ENCODE measurements at regions not wholly inside any gene's neighbourhood (a gene's known extent, or its start where the extent isn't known, plus 50 kb on each side); places are given as distances from the start of the nearest gene placed in this dataset.
"Not testable (repeated sequence)": the region's sequence is repeated elsewhere in the genome, so short reads cannot be mapped to it uniquely, and the experiment has no call there.

GRCh38 chr4:31803526-31804195 is 1083.5 kb downstream of the PCDH7 start:
- H3K4me3 ChIP-seq (ENCODE audit: low read length) = no peak overlapping the region
- DNase-seq (ENCODE audit: low read depth, low spot score) = no peak

GRCh38 chr4:31807036-31807435 is 1086.9 kb downstream of the PCDH7 start:
- no peak for DNase-seq (ENCODE audit: low read depth, low spot score)
- H3K4me3 ChIP-seq (ENCODE audit: low read length) = no peak overlapping the region

- DNase-seq (ENCODE audit: low read depth, low spot score) = no peak
- H3K4me3 ChIP-seq (ENCODE audit: low read length) = no peak overlapping the region
These were observed 1124.2 kb downstream of the PCDH7 start for GRCh38 chr4:31844350-31844749.

GRCh38 chr4:31851946-31852345 is 1131.8 kb downstream of the PCDH7 start:
- no peak overlapping the region for H3K4me3 ChIP-seq (ENCODE audit: low read length)
- DNase-seq (ENCODE audit: low read depth, low spot score) = no peak

GRCh38 chr4:31877429-31877828 is 1157.3 kb downstream of the PCDH7 start:
- DNase-seq (ENCODE audit: low read depth, low spot score) = no peak
- H3K4me3 ChIP-seq (ENCODE audit: low read length) = no peak overlapping the region

- not testable (repeated sequence) for H3K4me3 ChIP-seq (ENCODE audit: low read length); DNase-seq (ENCODE audit: low read depth, low spot score)
These were observed 1160.7 kb downstream of the PCDH7 start for GRCh38 chr4:31880837-31881236.

GRCh38 chr4:31896349-31896748 is 1176.2 kb downstream of the PCDH7 start:
- no peak for DNase-seq (ENCODE audit: low read depth, low spot score)

GRCh38 chr4:31905363-31905762 is 1185.2 kb downstream of the PCDH7 start:
- DNase-seq (ENCODE audit: low read depth, low spot score) = no peak
- H3K4me3 ChIP-seq (ENCODE audit: low read length) = no peak overlapping the region

More at GRCh38 chr4:31896349-31896748, 1176.2 kb downstream of the PCDH7 start:
- H3K4me3 ChIP-seq (ENCODE audit: low read length) = no peak overlapping the region

GRCh38 chr4:31908261-31908660 is 1188.1 kb downstream of the PCDH7 start:
- no peak for DNase-seq (ENCODE audit: low read depth, low spot score)
- H3K4me3 ChIP-seq (ENCODE audit: low read length) = no peak overlapping the region

- no peak overlapping the region for H3K4me3 ChIP-seq (ENCODE audit: low read length)
- no peak for DNase-seq (ENCODE audit: low read depth, low spot score)
These were observed 1197.2 kb downstream of the PCDH7 start for GRCh38 chr4:31917334-31917733.

GRCh38 chr4:31918891-31919290 is 1198.7 kb downstream of the PCDH7 start:
- H3K4me3 ChIP-seq (ENCODE audit: low read length) = no peak overlapping the region
- DNase-seq (ENCODE audit: low read depth, low spot score) = no peak

- H3K4me3 ChIP-seq (ENCODE audit: low read length) = no peak overlapping the region
- DNase-seq (ENCODE audit: low read depth, low spot score) = no peak
These were observed 1203.5 kb downstream of the PCDH7 start for GRCh38 chr4:31923634-31924033.

- H3K4me3 ChIP-seq (ENCODE audit: low read length) = no peak overlapping the region
- DNase-seq (ENCODE audit: low read depth, low spot score) = no peak
These were observed 1209.6 kb downstream of the PCDH7 start for GRCh38 chr4:31929676-31930345.

GRCh38 chr4:31946456-31946855 is 1226.3 kb downstream of the PCDH7 start:
- no peak for DNase-seq (ENCODE audit: low read depth, low spot score)
- H3K4me3 ChIP-seq (ENCODE audit: low read length) = no peak overlapping the region

- no peak for DNase-seq (ENCODE audit: low read depth, low spot score)
These were observed 1226.9 kb downstream of the PCDH7 start for GRCh38 chr4:31947101-31947500.

GRCh38 chr4:31949045-31949444 is 1228.9 kb downstream of the PCDH7 start:
- no peak overlapping the region for H3K4me3 ChIP-seq (ENCODE audit: low read length)

More at GRCh38 chr4:31947101-31947500, 1226.9 kb downstream of the PCDH7 start:
- no peak overlapping the region for H3K4me3 ChIP-seq (ENCODE audit: low read length)

GRCh38 chr4:31955346-31955745 is 1235.2 kb downstream of the PCDH7 start:
- DNase-seq (ENCODE audit: low read depth, low spot score) = no peak

More at GRCh38 chr4:31949045-31949444, 1228.9 kb downstream of the PCDH7 start:
- no peak for DNase-seq (ENCODE audit: low read depth, low spot score)

GRCh38 chr4:31959972-31960371 is 1239.8 kb downstream of the PCDH7 start:
- no peak for DNase-seq (ENCODE audit: low read depth, low spot score)
- H3K4me3 ChIP-seq (ENCODE audit: low read length) = no peak overlapping the region

More at GRCh38 chr4:31955346-31955745, 1235.2 kb downstream of the PCDH7 start:
- H3K4me3 ChIP-seq (ENCODE audit: low read length) = no peak overlapping the region

GRCh38 chr4:31964685-31965084 is 1244.5 kb downstream of the PCDH7 start:
- no peak overlapping the region for H3K4me3 ChIP-seq (ENCODE audit: low read length)
- DNase-seq (ENCODE audit: low read depth, low spot score) = no peak

- DNase-seq (ENCODE audit: low read depth, low spot score) = no peak
- no peak overlapping the region for H3K4me3 ChIP-seq (ENCODE audit: low read length)
These were observed 1248.7 kb downstream of the PCDH7 start for GRCh38 chr4:31968842-31969241.
